GM04504 (cell line): ENCODE measurements at regions not wholly inside any gene's neighbourhood (a gene's known extent, or its start where the extent isn't known, plus 50 kb on each side); places are given as distances from the start of the nearest gene placed in this dataset.

Experiments used
- DNase-seq: peaks from one replicate; pipeline ENCODE4 v3.0.0-alpha.2; 2012; ENCODE audit warnings: low read depth

- DNase-seq, result no peak
Measured at GRCh38 chr2:71936076-71937030, 211.3 kb downstream of the CYP26B1 start.

GRCh38 chr2:71935262-71935848, 212.3 kb downstream of the CYP26B1 start:
- DNase-seq, result peak; percentile 98

- peak; percentile 87 for DNase-seq
Measured at GRCh38 chr2:71934595-71935261, 212.9 kb downstream of the CYP26B1 start.

DNA sequence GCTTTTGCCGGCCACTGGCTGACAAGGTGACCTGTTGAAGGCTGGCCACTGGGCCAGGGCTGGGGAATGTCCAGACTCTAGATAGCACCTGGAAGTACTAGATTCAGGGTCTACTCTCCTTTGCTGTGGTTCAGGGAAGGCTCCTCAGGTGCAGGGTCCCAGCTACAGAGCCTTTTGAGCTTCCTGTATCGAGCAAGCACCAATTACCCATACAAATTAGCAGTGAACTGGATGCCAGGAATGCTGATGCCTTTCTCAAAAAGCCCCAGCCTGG, 213.4 kb downstream of the CYP26B1 start:
- DNase-seq, result no peak

GRCh38 chr2:71933467-71934319, 214.0 kb downstream of the CYP26B1 start:
- DNase-seq, result peak; percentile 69

DNA sequence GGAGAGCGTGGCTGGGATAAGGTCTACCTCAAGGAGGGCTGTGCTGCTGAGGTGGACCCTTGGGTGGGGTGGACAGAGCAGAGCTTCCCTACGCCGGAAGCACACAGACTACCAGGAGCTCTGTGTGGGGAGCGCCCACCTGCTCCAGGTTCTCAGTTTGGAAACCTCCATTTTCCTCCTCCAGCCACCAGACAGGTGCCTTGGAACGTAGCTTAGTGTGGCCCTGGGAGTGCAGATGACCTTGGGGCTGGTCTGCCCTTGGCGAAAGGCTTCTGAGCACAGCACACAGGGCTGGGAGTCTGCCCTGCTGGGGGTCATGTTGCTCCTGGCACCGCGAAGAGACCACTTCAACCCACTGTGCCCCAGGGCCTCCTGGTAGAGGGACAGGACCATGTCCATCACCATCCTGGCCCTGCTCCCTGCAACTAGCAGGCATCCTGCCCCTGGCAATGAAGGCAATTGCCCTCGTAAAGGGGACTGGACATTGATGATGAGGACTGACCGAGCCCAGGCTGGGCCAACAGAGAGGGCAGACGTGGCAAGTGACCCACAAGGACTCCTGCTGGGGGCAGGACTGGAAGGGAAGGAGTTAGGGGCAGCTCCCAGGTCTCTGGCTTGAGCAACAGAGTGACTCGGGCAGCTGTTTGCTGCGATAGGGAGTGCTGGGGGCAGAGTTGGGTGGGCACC, 214.7 kb downstream of the CYP26B1 start:
- DNase-seq, result no peak

GRCh38 chr2:71932037-71932779, 215.5 kb downstream of the CYP26B1 start:
- no peak for DNase-seq

GRCh38 chr2:71930049-71930681, 217.5 kb downstream of the CYP26B1 start:
- DNase-seq, result peak; percentile 86

DNA sequence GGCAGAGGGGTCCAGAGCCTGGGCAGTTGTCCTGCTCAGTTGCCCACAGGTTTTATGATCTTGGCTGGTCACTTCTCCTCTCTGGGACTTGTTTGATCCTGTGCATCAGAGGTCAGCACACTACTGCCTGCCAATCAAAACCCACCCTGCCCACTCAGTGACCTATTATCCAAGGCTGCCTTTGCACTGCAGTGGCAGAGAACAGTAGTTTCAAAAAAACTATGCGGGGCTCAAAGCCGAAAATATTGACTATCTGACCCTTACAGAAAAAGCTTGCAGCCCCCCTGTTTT, 218.2 kb downstream of the CYP26B1 start:
- DNase-seq, result no peak

DNA sequence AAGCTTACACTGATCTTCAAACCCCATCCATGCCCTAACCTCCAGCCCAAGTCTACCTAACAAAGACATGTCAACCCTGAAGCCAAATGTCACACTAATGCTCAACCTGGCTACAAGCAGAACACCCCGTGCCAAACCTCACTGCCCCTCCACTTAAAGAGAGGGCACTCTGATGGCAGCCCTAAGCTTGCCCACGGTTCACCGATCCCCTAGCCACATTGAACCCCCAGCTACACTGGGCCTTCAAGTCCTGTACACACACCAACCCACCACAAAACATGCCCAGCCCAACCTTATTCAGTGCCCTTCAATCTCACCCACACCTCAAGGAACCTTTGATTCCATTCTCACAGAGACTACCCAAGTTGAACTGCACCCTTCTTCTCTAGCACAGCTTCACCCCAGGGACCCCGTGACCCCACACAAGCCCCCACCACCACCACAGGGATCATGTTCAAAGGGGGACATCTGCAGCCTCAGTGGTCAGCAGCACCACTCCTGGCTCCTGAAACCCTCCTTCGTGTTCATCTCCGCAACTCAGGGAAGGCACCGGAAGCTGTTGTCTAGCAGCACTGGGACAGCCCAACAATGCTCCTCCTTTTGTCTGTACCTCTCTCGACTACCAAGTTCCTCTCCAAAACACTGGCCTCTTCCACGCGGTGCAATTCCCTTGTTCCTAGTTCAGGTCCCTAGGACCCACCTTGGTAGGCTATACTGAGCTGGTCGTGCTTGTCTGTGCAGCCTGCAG, 218.8 kb downstream of the CYP26B1 start:
- no peak for DNase-seq

DNA sequence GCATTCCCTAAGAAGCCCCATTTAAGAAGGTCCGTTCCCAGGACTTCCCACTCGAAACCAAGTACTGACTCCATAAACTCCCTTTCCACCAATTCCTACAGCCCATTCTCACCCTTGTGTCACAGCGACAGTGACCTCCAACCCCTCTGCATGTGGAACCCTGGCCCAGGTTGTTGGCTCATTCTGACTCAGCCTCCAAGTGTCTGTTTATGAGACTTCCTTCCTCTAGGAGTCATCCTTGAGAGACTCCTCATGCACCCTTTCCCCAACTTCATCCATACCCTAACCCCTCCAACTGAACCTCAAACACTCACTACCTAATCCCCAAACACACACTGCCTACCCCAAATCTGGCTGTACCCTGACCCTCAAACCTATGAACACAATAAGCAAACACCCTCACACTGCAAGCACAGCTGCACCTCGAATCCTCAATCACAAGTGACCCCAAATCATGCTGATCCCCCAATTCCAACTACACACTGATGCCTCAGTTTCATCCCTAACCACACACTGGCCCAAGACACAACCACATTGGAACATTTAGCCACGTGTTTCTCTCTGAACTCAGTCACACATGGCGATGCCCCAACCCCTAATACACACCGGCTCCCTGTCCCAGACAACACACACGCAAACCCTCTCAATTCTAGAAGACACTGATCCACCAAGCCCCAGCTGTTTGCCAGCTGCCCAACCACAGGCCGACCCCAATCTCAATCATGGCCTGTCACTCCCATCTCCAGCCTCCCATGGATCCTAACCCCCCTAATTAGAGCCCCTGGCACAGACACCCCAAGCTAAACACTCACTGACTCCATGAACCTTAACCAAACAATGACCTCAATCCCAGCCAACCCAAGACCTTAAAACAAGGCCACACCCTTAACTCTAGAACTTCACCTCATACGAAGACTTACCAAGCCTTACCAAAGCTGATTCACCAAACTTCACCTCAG, 219.6 kb downstream of the CYP26B1 start:
- no peak for DNase-seq

DNA sequence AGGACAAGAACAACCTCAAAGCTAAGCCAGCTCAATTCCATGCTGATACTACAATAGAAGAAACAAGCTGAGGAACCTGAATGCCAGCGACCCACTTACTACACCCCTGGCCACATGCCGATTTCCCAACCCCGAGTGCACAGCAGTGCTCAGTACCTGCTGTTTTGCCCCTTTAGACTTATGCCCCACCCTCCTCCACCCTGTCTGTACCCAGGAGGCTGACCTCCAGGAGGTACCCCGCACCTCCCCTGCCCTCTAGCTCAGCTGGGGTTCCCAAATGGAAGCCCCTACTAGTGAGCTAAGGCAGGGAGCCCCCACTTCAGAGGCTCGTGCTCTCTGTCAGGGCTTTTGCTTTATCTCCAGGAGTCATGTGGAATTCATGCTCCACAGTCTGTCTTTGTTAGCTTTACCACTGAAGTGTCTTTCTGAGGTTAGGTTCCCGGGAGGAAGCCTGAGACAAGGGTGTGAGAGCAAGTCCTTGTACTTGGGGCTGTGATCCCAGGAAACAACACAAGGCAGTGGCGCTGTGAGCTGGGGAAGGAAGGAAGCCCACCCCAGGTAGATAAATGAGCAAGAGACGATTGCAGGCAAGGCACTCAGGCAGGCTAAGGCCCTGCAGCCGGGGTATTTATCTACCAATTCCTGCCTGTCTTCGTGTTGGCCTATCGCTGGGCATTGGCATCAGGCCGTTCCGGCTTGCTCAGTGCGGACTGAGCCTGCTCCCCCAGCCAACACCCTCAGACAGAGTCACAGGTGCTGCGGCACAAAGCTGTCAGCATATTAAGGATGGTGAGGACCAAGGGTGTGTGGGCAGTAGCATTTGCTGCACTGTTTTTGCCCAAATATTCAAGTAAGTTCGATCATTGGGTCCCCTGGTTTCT, 220.5 kb downstream of the CYP26B1 start:
- no peak for DNase-seq

DNA sequence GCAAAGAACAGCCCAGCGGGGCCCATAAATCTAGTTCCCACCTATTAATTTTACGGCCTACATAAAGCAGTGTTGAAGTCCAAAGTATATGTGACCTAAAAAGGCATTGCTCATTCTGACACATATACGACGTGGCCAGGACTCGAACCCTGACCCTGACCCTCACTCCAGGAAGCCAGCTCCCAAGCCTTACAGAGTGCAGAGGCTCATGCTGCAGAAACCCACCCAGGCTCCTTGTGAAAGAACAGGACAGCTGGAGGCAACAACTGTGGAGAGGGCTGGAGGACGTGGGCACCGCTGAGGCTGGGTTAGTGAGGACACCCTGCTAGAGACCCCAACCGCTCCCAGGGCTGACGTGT, 221.6 kb downstream of the CYP26B1 start:
- no peak for DNase-seq

GRCh38 chr2:71925268-71926088, 222.2 kb downstream of the CYP26B1 start:
- DNase-seq, result no peak

DNA sequence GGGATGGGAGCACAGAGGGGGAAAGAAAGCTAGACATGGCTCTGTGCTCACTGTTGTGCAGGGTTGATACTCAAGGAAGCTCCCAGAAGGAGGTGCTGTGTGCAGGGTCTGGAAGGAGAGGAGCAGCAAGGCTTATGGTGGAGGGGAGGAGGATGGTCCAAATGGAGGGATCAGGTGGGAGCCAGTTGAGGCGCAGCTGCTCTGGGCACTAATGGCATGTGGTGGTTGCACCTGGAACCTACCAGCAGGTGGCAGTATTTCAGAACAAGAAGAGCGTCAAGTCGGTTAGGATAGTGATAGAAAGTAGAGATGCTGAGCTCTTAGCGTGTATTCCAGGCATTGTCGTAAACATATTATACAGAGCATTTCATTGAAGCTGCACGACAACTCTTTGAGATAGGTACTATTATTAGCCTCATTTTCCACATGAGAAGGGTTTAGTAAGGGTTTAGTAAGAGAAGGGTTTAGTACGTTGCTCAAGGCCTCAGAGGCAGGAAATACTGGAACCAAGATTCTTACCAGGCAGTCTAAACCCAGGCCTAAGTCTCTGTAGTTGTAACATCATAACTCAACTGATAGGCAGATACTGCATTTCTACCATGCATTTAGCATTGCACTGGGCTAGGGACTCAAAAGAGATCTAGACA, 223.7 kb downstream of the CYP26B1 start:
- DNase-seq, result no peak

DNA sequence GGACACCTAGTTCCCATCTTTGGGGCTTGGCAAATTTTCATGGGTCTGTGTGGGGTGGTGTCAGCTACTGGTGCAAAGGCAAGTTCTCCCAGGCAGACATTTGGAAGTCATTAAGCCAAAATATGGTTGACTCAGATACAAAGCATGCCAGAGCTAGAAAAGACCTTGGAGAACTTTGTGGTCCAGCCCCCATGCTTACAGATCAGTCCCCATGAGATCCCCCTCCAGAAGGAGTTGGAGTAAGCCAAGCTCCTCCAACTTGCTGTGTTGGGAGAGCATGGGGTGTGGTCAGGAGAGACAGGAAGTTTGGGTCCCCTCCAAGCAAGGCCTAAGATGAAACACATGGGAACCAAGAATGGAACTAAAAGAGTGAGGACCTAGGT, 224.5 kb downstream of the CYP26B1 start:
- DNase-seq, result peak; percentile 91
